ENCODE measurements at regions not wholly inside any gene's neighbourhood (a gene's known extent, or its start where the extent isn't known, plus 50 kb on each side); places are given as distances from the start of the nearest gene placed in this dataset. TPM values are rescaled to one million over a fixed set of nuclear protein-coding genes. Genes with fewer than 3 reads are reported as not detected.

DNA sequence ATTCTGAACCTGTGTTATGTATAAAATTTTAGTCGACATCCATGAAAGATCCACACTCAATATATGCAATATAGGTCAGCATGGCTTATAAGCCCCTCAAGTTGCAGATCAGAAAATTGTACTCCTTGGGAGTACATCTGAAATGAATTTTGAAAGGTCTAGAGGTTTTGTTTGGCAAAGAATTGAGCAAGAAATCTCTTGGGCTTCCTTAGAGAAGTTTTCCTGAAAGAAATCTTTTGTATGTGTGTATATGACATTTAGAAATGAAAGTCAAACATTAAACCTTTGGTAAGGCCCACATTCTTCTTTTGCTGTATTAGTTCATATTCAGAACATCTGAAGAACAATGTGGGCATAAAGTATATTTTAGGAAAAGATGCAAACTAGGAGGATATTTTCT lies 1006.6 kb downstream of the NAALADL2 start:
- Histone ChIP-seq H3K79me2 (ENCODE audit: low read depth) (no peaks in the 10 kb centered on the region), H3K27ac (no peak overlapping the region), H3K36me3 (ENCODE audit: low read depth) (no peaks in the 10 kb centered on the region), H3K9me3 (ENCODE audit: insufficient read depth, low read depth) (no peaks in the 10 kb centered on the region), H2AFZ (no peak overlapping the region), H3F3A (ENCODE audit: insufficient read depth, low read depth) (no peaks in the 10 kb centered on the region), H3K27me3 (ENCODE audit: insufficient read depth, low read depth) (no peaks in the 10 kb centered on the region), H3K4me2 (no peak overlapping the region), H3K9me2 (ENCODE audit: insufficient read depth) (peaks cover 3% of the 10 kb centered on the region; the same call in 1 of the 2 replicates), H4K20me1 (ENCODE audit: insufficient read depth) (no peaks in the 10 kb centered on the region), H3K4me3 (no peak overlapping the region), H3K4me1 (replicated peaks; ENCODE audit: insufficient read depth) (no peaks in the 10 kb centered on the region)
- intact Hi-C loops (cut with micrococcal nuclease; ENCODE audit: unreplicated experiment): no loop called here
- ChIA-PET CTCF (no interaction called here), POLR2A (ENCODE audit: unreplicated experiment) (no interaction called here)
- BruUV-seq (replicated peaks): no TSS peak
- DNase-seq: no peak
- TF ChIP-seq EZH2 (IDR thresholded peaks at IDR 0.05; ENCODE audit: low read depth) (no peak), CTCF (conservative IDR thresholded peaks at IDR 0.05) (no peak)

GRCh38 chr3:175861916-175862315 lies 1002.8 kb downstream of the NAALADL2 start:
- no TSS peak for BruUV-seq (replicated peaks)
- no peak overlapping the region for H3K27ac ChIP-seq
- TF ChIP-seq EZH2 (IDR thresholded peaks at IDR 0.05; ENCODE audit: low read depth): no peak
- TF ChIP-seq CTCF (conservative IDR thresholded peaks at IDR 0.05): no peak
- H3K27me3 ChIP-seq (ENCODE audit: insufficient read depth, low read depth): no peaks in the 10 kb centered on the region
- no peaks in the 10 kb centered on the region for H3K79me2 ChIP-seq (ENCODE audit: low read depth)
- no peaks in the 10 kb centered on the region for H3K4me1 ChIP-seq (replicated peaks; ENCODE audit: insufficient read depth)
- no peak overlapping the region; the same call in 1 of the 2 replicates for H2AFZ ChIP-seq
- peaks cover 7% of the 10 kb centered on the region; the same call in 1 of the 2 replicates for H3K9me2 ChIP-seq (ENCODE audit: insufficient read depth)
- H3K4me2 ChIP-seq: no peak overlapping the region
- ChIA-PET POLR2A (ENCODE audit: unreplicated experiment) (no interaction called here), CTCF (no interaction called here)
- DNase-seq: no peak
- no peaks in the 10 kb centered on the region for H3K36me3 ChIP-seq (ENCODE audit: low read depth)
- H3K4me3 ChIP-seq: no peak overlapping the region
- intact Hi-C loops (cut with micrococcal nuclease; ENCODE audit: unreplicated experiment): no loop called here
- H4K20me1 ChIP-seq (ENCODE audit: insufficient read depth): no peaks in the 10 kb centered on the region
- H3F3A ChIP-seq (ENCODE audit: insufficient read depth, low read depth): no peaks in the 10 kb centered on the region
- H3K9me3 ChIP-seq (ENCODE audit: insufficient read depth, low read depth): no peaks in the 10 kb centered on the region

Small RNAs in the stretch of these regions (microRNA-seq; reads per million reads assigned to microRNA genes)
- not detected for gene MIR7977 (ENCODE audit: borderline number of aligned reads, borderline replicate concordance)

Measured in PC-9 (cell line).